GM18870 (cell line): ENCODE measurements at regions not wholly inside any gene's neighbourhood (a gene's known extent, or its start where the extent isn't known, plus 50 kb on each side); places are given as distances from the start of the nearest gene placed in this dataset.

ENCODE experiments used
- ATAC-seq: cut with Tn5 transposase; IDR thresholded peaks from one replicate; pipeline ENCODE4 v1.9.1; 2021; ENCODE audit warnings: moderate library complexity; ENCODE audit not compliant: unreplicated experiment

- ATAC-seq = no peak
These were observed 1282.2 kb upstream of the USP15 start for GRCh38 chr12:60977966-60978365.

- ATAC-seq = no peak
These were observed 1279.6 kb upstream of the USP15 start for GRCh38 chr12:60980558-60980957.

GRCh38 chr12:60981473-60981872 lies 1278.7 kb upstream of the USP15 start:
- ATAC-seq = no peak

- ATAC-seq = no peak
These were observed 1268.1 kb upstream of the USP15 start for GRCh38 chr12:60992087-60992486.

GRCh38 chr12:60995256-60995825 lies 1264.9 kb upstream of the USP15 start:
- no peak for ATAC-seq

GRCh38 chr12:60997869-60998378 lies 1262.3 kb upstream of the USP15 start:
- ATAC-seq = no peak

- ATAC-seq = no peak
These were observed 1251.0 kb upstream of the USP15 start for GRCh38 chr12:61009192-61009591.

- ATAC-seq = no peak
These were observed 1248.3 kb upstream of the USP15 start for GRCh38 chr12:61011767-61012423.

GRCh38 chr12:61018571-61018970 lies 1241.6 kb upstream of the USP15 start:
- ATAC-seq = no peak

- ATAC-seq = no peak
These were observed 1237.0 kb upstream of the USP15 start for GRCh38 chr12:61023231-61023630.

- no peak for ATAC-seq
These were observed 1230.7 kb upstream of the USP15 start for GRCh38 chr12:61029516-61029915.

- no peak for ATAC-seq
These were observed 1222.4 kb upstream of the USP15 start for GRCh38 chr12:61037792-61038191.

GRCh38 chr12:61043838-61044237 lies 1216.4 kb upstream of the USP15 start:
- no peak for ATAC-seq

GRCh38 chr12:61044766-61045165 lies 1215.4 kb upstream of the USP15 start:
- no peak for ATAC-seq

GRCh38 chr12:61070640-61071414 lies 1189.4 kb upstream of the USP15 start:
- no peak for ATAC-seq

GRCh38 chr12:61072717-61073116 lies 1187.5 kb upstream of the USP15 start:
- no peak for ATAC-seq

- ATAC-seq = no peak
These were observed 1165.1 kb upstream of the USP15 start for GRCh38 chr12:61095111-61095510.

- no peak for ATAC-seq
These were observed 1162.1 kb upstream of the USP15 start for GRCh38 chr12:61098031-61098580.

GRCh38 chr12:61107118-61107517 lies 1153.1 kb upstream of the USP15 start:
- ATAC-seq = no peak

GRCh38 chr12:61111218-61111617 lies 1149.0 kb upstream of the USP15 start:
- ATAC-seq = no peak

- ATAC-seq = no peak
These were observed 1122.4 kb upstream of the USP15 start for GRCh38 chr12:61137677-61138414.
